NOMO-1 treated with DMSO at 0.1 percent for 48 hours (cell line): ENCODE measurements at regions not wholly inside any gene's neighbourhood (a gene's known extent, or its start where the extent isn't known, plus 50 kb on each side); places are given as distances from the start of the nearest gene placed in this dataset.
A peak's percentile ranks its signal among the peaks of the same experiment; 100 is the strongest.
"Not testable (repeated sequence)": the region's sequence is repeated elsewhere in the genome, so short reads cannot be mapped to it uniquely, and the experiment has no call there.

ENCODE experiments used
- DNase-seq: peaks from one replicate; lab custom pipeline; 2025; ENCODE audit not compliant: unreplicated experiment; lab: John Stamatoyannopoulos, UW

DNA sequence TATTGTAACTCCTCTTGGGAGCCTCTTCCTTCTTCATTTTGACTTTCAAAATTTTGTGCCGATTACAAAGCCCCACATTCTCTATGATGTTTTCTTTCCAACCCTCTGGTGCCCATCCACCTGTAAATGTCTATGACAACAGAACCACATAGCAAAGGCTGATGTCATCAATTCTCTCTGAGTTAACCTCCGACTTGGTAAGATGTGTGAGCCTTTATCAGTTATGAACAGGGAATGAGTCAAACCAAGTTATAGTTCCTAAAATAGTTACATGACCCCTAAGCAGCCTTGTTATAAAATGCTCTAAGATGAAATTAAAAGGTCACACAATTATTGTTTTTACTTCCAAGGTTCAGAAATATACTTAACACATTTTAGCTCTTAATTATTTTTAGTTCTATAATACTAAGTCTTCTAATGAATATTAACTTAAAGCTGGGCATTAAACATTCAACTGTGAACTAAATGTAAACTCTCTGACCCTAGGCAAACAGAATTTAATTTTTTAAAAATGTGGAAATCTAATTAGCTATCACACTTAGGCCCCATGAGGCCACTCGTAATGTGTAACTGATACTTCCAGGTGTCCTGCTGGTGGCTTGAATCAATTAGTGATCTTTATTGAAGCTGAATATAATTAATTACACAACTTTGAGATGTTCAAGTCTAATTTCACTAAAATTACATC lies 102.3 kb upstream of the CYRIA start:
- no peak for DNase-seq

DNA sequence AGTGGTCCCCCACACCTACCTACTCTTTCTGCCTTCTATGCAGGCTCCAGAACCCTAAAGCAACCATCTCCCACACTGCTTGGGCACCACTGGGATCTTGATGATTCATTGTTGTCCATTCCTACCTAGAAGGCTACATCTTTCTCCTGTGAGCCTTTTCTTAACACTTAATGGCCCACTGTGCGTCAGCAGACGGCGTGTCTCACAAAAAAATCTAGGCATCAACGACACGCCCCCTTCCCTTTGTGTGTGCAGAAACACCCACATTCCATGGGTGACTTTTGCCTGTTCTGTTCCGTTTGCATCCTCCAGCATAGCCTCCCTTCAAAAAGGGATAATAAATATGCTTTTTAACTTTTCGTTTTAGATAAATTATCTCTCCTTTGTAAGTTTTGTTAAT lies 99.7 kb upstream of the CYRIA start:
- no peak for DNase-seq

DNA sequence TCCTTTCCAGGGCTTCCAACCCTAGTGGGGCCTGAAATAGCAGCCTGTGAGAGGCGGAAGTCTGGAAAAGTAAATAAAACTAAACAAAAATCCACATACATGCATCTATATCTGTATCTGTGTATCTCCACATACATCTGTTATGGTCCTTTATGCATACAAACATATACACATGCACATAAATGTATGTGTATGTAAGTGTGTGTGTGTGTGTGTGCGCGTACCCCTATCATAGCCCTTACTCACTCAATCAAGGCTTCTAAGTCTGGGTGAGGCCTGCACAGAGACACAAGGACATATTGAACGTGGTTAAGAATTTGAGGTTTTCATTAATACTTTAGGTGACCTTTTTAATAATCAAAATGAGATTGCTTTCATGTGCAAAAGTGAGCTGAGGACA lies 98.9 kb upstream of the CYRIA start:
- no peak for DNase-seq

DNA sequence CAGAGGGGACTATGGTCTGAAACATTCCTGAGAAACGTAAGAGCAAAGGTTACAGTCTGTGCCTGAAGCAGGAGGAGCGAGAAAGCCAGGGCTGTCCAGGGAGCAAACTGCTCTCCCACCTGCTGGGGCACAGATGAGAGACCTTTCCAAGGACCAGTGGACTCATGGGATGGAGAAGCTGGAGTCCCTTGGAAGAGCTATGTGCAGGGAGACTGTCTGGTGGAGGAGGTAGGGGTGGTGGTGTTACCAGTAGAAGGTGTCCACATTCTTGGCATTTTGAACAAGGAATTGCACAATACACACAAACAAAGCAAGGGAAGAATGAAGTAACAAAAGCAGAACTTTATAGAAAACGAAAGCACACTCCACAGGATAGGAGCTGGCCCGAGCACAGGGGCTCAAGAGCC lies 97.9 kb upstream of the CYRIA start:
- peak; percentile 84 for DNase-seq

DNA sequence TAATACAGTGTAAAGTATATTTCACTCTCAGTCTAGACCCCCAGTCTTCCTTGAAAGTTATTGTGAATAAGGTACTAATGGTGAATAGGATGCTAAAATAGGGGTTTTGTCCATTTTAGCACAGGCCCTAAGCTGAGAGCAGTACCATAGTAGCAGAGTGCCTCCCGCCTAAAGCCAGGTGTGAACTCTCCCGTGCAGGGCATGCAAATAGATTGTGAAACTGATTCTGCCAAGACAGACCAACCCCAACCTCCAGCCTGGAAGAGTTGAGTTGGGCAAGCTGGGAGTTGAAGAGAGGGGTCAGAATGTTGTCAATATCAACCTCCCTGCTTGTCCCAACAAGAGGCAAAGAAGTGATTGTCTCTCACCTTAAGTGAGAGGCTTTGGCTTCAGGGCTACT lies 97.4 kb upstream of the CYRIA start:
- DNase-seq = no peak

DNA sequence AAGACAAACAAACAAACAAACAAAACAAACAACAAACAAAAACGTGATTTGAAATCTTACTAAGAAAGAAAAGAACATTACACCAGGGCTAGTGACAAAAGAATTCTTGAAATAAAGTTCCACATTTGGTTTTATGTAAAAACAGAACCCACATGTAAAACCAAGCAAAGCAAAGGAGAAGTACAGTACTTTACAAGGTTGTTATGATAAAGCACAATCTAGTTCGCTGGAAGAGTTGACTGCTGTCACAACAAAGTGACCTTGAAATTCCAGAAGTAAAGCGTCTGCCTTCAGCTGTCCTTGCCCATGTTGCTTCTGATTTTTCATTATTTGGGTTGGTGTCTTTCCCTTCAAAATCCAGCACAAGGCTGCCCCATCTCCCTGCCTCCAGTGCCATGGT lies 94.8 kb upstream of the CYRIA start:
- peak; percentile 40 for DNase-seq

DNA sequence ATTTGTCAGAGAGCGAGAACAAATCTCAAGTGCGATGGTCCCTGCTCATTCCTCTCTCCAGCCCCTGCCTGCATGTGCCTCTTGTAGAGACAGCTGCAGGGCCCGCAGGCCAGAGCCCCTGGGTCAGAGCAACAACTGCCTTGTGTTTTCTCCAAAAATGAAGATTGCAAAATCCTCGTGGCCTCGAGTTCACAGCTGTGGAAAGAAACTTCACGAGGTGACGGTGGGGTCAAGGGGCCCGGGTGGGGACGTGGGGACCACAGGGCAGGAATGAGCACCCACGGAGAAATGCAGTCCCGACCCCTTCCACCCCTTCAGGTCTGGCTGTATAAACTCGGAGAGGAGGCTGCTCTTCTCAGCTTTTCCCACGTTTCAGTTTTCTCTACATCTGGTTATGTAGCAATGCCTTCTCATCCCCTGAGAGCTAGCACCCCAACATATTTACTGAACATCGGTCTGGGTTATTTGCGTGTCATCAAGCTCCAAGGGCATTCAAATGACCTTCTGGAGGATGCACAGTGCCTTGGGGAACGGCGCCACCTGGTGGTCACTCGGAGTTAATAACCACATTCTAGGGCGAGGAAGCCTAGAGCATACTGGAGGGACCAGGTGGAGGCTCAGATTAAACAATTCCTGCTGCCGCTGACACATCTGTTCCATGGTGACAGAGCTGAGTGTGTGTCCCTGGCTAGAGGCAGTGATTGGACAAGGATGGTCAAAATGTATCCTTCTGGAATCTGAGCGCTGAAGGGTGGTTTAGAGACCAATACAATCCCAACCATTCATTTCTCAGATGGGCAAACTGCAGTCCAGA lies 91.4 kb upstream of the CYRIA start:
- DNase-seq = peak; percentile 63

DNA sequence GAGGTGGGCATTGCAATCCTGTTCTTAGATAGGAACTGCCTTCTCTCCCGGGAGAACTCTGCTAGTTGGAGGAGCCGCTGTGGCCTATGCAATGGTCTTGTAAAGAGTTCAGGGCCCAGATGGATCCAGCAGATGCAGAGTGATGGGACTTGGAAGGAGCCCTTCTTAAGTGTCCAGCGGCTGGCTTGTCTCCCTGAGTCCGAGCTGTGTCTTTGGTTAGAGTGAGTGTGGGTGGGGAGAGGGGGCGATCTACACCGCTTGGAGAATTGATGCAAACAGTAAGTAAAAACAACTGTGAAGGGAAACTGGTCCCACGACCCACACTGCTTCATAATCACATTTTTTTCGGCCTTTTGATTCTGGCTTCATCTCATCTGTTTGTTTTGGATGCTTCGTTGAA lies 89.8 kb upstream of the CYRIA start:
- DNase-seq = no peak

DNA sequence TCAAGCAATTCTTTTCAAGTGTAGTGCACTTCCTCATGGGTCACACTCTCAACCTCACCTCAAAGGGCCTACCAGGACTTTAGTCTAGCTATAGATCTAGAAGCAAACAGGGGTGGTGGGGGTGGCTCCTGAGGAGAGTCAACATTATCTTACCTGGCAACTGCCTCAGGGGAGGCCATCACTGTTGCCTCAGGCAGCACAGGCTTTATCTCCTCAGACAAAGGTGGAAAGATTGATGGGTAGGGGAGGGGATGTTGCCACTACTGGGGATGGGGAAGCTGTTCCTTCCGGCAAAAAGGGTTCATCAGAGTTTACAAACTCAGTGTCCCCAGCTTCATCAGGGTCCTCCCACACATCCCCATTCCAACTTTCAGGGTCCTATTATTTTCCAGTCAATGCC lies 87.4 kb upstream of the CYRIA start:
- DNase-seq = not testable (repeated sequence)

DNA sequence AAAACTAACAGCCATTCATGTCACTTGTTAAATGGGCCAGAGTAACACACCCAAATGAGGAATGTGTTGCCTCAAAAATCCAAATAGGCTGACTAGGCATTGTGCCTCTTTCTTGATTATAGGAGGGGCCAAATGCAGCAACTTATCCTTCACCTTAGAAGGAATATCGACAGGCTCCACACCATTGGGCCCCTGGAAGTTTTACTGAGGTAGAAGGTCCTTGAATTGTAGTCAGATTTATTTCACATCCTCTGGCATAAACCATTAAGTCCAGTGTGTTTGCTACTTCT lies 85.2 kb upstream of the CYRIA start:
- not testable (repeated sequence) for DNase-seq

DNA sequence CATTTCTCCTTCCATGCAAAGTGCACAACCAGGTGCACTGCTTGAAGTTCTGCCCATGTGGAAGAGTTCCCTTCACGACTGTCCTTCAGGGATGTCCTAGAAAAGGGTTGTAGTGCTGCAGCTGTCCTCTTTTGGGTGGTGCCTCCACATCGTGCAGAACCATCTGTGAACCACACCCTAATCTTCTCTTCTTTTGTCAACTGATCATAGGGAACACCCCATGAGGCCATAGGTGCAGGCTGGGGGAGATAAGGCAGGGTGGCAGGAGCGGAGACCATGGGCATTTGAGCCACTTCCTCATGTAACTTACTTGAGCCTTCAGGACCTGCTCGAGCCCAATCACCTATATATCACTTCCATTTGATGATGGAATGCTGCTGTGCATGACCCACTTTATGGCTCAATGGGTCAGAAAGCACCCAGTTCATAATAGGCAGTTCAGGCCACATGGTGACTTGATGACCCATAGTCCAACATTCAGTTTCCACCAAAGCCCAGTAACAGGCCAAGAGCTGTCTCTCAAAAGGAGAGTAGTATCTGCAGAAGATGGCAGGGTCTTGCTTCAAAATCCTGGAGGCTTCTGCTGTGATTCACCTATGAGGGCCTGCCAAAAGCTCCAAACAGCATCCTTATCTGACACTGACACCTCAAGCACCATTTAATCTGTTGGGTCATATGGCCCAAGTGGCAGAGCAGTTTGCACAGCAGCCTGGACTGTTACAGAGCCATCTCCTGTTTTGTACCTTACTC lies 84.7 kb upstream of the CYRIA start:
- no peak for DNase-seq

DNA sequence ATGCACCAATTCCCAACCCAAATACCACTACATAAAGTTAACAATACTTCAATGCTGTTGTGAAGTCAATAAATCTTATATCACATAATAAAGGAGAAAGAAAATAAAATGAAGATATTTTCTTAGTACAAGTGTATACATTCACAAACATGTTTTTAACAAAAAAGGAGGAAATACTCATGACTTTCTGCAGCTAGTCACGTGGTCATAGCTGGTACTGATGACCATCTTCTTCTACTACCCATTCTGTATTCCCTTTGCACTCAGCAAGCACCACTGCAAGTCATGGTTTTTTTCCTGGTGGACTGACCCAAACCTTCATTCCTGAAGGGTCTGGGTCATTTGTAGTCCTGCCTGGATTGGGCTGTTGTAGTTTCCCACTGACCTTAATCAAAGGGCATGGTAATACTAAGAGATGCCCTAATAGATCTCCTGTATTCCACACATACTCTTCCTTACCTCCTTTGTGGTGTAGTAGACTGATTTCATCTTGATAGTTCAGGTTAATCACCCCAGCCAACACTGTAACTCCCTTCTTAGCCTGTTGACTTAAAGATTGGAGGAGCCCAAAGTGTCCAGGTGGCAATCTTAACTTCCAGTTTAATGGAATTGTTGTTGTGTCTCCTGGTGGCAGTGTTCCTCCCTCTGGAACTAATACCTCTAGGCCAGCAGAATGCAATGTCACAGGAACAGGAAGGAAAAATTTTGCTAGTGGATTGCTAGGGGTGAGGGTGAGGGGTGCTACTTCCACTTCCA lies 83.1 kb upstream of the CYRIA start:
- DNase-seq = not testable (repeated sequence)

DNA sequence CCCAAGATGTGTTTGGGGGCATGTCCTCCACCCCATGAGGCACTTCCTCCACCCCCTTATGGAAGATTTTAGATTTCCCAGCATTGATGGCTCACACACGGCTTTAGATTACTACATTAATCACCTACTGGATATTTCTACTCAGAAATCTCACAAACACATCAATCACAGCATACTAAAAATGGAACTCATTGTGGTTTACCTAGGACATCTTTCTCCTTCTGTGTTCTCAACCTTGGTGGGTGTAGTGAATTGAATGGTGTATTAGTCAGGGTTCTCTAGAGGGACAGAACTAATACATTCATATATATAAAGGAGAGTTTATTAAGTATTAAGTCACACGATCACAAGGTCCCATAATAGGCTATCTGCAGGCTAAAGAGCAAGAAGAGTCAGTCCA lies 82.1 kb upstream of the CYRIA start:
- no peak for DNase-seq

DNA sequence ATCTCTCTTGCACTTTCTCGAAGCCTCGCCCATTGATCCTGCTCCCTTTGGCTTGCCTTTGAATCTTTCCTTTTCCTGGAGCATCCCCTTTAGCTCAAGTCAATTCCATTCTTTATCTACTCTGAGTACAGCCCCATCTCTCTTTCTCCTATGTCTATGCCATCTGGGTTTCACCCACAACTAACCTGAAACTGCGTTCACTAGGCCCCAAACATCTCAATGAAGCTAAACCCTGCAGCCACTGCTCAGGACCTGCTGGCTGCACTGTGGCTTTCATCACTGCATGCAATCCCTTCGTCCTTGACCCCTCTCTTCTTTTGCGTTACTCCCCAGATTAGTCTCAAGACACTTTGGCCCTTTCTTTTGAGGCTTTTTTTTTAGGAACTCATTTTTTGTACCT lies 81.6 kb upstream of the CYRIA start:
- DNase-seq = no peak

DNA sequence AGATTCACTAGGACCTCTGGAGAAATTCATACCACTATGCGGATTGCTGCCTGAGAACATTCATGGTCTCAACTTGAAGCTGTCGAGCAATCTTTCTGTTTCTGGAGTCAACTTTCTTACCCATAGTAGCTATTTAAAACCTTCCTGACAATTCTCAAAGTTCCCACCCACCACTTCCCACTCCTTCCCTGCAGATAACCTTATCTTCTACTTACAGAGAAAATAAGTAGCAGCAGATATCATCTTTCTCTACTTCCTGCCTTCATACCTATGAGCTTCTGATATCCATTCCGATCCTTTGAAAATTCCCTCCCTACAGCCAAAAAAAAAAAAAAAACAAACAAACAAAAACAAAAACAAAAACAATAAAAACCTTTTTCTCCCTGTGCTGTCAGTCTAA lies 81.2 kb upstream of the CYRIA start:
- no peak for DNase-seq

DNA sequence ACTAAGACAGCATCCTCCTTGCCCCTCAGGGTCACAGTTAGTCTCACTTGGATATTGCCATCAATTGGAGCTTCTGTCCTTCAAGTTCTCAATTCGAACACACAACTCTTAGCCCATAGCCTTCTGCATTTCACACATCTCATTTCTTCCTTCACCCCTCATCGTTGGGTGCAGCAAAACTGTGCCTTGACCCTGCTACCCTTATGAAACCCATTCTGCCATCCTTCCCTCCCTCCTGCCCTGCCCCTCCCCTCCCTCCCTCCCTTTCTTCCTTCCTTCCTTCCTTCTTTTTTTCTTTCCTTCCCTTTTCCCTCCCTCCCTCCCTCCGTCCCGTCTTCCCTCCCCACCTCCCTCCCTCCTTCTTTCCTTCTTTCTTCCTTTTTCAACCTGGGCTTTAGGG lies 80.7 kb upstream of the CYRIA start:
- no peak for DNase-seq

DNA sequence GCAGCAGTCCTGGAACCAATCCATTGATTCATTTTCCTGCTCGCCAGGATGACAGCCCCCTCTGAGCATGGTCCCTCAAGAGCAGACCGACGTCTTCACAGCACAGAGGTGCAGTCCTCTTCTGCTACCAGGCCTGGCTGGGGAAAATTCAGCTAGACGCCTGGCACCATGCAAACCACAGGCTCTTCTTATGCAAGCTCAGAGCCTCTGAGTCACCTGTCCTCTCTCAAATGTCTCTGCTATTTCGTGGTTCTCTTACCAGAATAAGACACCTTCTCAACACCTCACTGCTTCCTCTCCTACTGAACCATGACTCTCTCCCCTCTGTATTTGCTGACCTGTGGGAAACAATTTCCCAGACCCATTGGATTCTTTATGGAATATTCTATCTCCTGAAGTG lies 79.8 kb upstream of the CYRIA start:
- peak; percentile 78 for DNase-seq

DNA sequence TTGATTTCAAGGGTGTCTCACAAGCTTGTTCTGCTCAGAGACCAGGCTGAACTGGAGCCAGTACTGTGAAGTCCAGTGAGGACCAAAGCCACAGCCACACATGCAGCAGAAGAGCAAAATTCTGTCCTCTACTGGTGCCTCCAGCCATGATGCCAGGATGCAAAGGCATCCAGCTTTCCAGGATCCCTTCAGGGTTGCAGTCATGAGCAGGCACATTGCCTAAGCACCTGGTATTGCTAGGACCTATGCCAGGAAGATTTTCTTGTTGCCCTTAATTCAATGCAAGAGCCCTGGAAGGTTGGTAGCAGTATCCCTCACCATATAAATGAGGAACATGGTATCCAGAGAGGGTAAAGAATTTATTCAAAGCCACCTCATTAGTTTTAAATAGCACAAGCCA lies 78.9 kb upstream of the CYRIA start:
- no peak for DNase-seq

DNA sequence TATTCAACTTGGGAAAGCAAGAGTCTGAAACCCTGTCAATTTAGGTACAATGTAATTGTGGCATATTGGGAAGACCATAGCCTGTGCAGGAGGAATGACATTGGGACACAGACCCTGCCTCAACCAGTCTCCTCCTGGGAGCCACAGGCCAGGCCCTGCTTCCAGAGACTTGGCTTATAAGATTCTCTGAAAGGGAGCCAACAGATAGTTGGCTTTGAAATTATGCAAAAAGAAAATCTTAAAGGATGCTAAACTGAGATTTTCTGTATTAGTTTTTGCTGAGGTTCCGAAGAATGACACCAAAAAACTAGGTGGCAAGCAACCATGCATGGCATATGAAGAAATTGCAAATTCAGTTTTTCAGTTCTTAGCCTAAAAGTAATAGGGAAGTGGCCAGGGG lies 76.4 kb upstream of the CYRIA start:
- no peak for DNase-seq

DNA sequence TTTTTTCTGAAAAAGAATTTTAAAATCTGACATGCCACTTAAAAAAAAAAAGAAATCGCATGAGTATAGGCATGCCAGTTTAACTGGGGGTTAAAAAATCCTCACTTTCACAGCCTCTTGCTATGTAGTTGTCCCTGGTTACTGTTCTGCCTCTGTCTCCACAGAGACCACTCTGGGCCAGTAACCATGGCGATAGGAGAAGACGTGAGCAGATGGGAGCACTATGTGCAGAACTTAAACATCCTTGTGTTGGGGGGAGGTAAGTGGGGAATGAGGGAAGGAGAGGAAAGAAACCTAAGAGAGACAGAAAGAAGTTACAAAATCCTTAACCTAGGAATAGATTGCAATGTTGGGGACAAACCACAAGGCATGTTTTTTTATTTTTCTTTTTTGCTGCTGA lies 75.9 kb upstream of the CYRIA start:
- no peak for DNase-seq

DNA sequence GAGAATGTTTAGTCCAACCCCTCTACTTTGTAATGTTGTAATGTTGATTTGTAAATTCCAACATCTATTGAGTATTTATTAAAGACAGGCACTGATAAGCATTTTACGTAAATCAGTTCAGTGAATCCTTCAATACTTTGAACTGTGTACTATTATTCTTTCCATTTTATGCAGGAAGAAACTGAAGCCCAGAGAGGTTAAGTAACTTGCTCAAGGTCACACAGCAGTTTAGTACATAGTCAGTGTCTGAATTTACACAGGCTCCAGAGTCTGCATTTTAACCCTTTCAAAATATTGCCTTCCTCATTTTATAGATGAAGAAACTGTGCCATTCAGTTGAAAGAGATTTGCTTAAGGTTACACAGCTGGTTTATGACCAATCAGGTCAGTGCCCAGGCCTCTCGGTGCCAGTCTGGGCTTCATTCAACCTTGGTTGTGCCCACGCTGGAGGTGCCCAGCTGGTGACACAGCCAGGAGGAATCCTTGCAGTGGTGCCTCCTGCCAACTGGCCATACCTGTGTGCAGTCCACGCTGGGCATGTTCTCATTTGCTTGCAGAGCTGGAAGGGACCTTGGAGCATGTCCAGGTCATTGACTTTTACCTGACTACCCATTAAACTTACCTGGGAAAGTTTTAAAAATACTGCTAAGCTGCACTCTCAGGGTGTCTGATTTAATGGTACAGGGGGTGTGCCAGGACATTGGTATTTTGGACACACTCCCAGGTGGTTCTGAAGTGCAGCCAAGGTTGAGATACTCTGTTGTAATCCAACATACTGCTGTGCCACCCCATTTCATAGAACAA lies 74.3 kb upstream of the CYRIA start:
- no peak for DNase-seq
